HCT116 (cell line): ENCODE measurements at regions not wholly inside any gene's neighbourhood (a gene's known extent, or its start where the extent isn't known, plus 50 kb on each side); places are given as distances from the start of the nearest gene placed in this dataset.

Experiments used
- ATAC-seq: fragments of 200-7000 bp; cut with Tn5 transposase; 2 replicates; pipeline ENCODE4 v1.9.1; 2020; ENCODE audit warnings: mild to moderate bottlenecking, moderate library complexity
- BruUV-seq: library from RNA; stranded (reverse); fragments of 400-500 nt; replicated peaks from 2 replicates; lab custom pipeline; 2021; lab: Mats Ljungman, UMichigan
- CTCF ChIA-PET: fragments of 300-600 bp; sonication (Branson Sonifier 250); formaldehyde crosslinking; loops from one replicate; lab custom pipeline; 2021; ENCODE audit warnings: antibody characterized with exemption; lab: Charles Lee
- POLR2A ChIA-PET: fragments of 300-600, 350-600 bp; sonication (Branson Sonifier 250); formaldehyde crosslinking; loops from one replicate; lab custom pipeline; 2021; ENCODE audit warnings: antibody characterized with exemption; lab: Charles Lee
- RAD21 ChIA-PET, 2 experiments: fragments of 300-600 bp; sonication (Branson Sonifier 250); formaldehyde crosslinking; loops; one replicate each; lab custom pipeline; 2023; ENCODE audit warnings: low total read pairs in 2 of 2; ENCODE audit not compliant: uncharacterized antibody in 2 of 2, unreplicated experiment in 2 of 2, low non-redundant PET in 1 of 2; lab: Charles Lee
- DNase-seq: peaks from one replicate; pipeline ENCODE4 v3.0.0-alpha.2; 2010; ENCODE audit warnings: low read depth, low spot score
- H2AFZ ChIP-seq: fragments of 200-600 bp; shearing (Covaris generic), sonication (generic); 2 replicates; pipeline ENCODE4 v1.6.1; 2017; ENCODE audit warnings: low read depth, mixed run types, mixed read lengths, antibody characterized with exemption, low read length; ENCODE audit not compliant: poor library complexity, severe bottlenecking
- H3K27ac ChIP-seq: 2 replicates; pipeline ENCODE4 v1.5.1; 2012; ENCODE audit warnings: low read depth, low read length
- H3K27me3 ChIP-seq: fragments of 200-600 bp; sonication (generic); 2 replicates; pipeline ENCODE4 v1.6.1; 2016; ENCODE audit warnings: mixed run types, low read length, mixed read lengths; ENCODE audit not compliant: insufficient read depth
- H3K36me3 ChIP-seq, 2 experiments: fragments of 200-500 bp in 1 of 2; fragments of 200-600 bp in 1 of 2; sonication (Bioruptor generic) in 1 of 2; sonication (generic) in 1 of 2; 2 replicates each; pipeline versions ENCODE4 v1.5.1 to v1.6.1; 2014 to 2016; ENCODE audit warnings: low read length in 2 of 2, inconsistent platforms in 1 of 2, mixed read lengths in 1 of 2, mixed run types in 1 of 2; ENCODE audit not compliant: insufficient read depth in 2 of 2, control insufficient read depth in 1 of 2
- H3K4me1 ChIP-seq, 2 experiments: fragments of 200-600 bp in 1 of 2; sonication (generic) in 1 of 2; 2 replicates each; pipeline versions ENCODE4 v1.5.1 to v1.6.1; 2012 to 2017; ENCODE audit warnings: low read length in 2 of 2, inconsistent platforms in 1 of 2, mild to moderate bottlenecking in 1 of 2, mixed read lengths in 1 of 2, mixed run types in 1 of 2, moderate library complexity in 1 of 2; ENCODE audit not compliant: insufficient read depth in 2 of 2, control insufficient read depth in 1 of 2
- H3K4me2 ChIP-seq: fragments of 200-600 bp; sonication (generic); 2 replicates; pipeline ENCODE4 v1.6.1; 2017; ENCODE audit warnings: mixed run types, low read length, mixed read lengths
- H3K4me3 ChIP-seq, 2 experiments: fragments of 200-600 bp in 1 of 2; sonication (generic) in 1 of 2; replicated peaks in 1 of 2; 2 replicates each; pipeline ENCODE4 v1.5.1; 2011 to 2016; ENCODE audit warnings: low read length in 2 of 2, control low read depth in 1 of 2, low read depth in 1 of 2, mild to moderate bottlenecking in 1 of 2, mixed read lengths in 1 of 2, mixed run types in 1 of 2
- H3K79me2 ChIP-seq: fragments of 200-600 bp; sonication (generic); 2 replicates; pipeline ENCODE4 v1.6.1; 2017; ENCODE audit warnings: mild to moderate bottlenecking, mixed run types, low read length, moderate library complexity, mixed read lengths; ENCODE audit not compliant: insufficient read depth
- H3K9ac ChIP-seq: fragments of 200-600 bp; sonication (generic); 2 replicates; pipeline ENCODE4 v1.6.1; 2016; ENCODE audit warnings: low read length, mixed read lengths
- H3K9me2 ChIP-seq: fragments of 200-600 bp; sonication (generic), shearing (Covaris generic); 2 replicates; pipeline ENCODE4 v1.6.1; 2017; ENCODE audit warnings: mixed run types, mild to moderate bottlenecking, moderate library complexity; ENCODE audit not compliant: insufficient read depth
- H3K9me3 ChIP-seq, 2 experiments: fragments of 200-500 bp in 1 of 2; fragments of 200-600 bp in 1 of 2; sonication (Bioruptor generic) in 1 of 2; sonication (generic) in 1 of 2; 2 replicates each; pipeline ENCODE4 v1.6.1; 2014 to 2017; ENCODE audit warnings: low read length in 2 of 2, mixed read lengths in 2 of 2, inconsistent platforms in 1 of 2, low read depth in 1 of 2, mild to moderate bottlenecking in 1 of 2, mixed run types in 1 of 2, moderate library complexity in 1 of 2; ENCODE audit not compliant: control insufficient read depth in 1 of 2, insufficient read depth in 1 of 2
- H4K20me1 ChIP-seq: fragments of 200-600 bp; sonication (generic), shearing (Covaris generic); 2 replicates; pipeline ENCODE4 v1.6.1; 2017; ENCODE audit warnings: mixed run types, mild to moderate bottlenecking, moderate library complexity; ENCODE audit not compliant: insufficient read depth
- CBX3 ChIP-seq: IDR thresholded peaks from 2 replicates; pipeline ENCODE4 v1.6.1; 2012; ENCODE audit warnings: low read depth
- CEBPB ChIP-seq: IDR thresholded peaks from 2 replicates; pipeline ENCODE4 v1.6.1; 2012; ENCODE audit warnings: low read depth
- ELF1 ChIP-seq: IDR thresholded peaks from 2 replicates; pipeline ENCODE4 v1.6.1; 2012; ENCODE audit warnings: low read depth, borderline replicate concordance
- EZH2 ChIP-seq: fragments of 200-600 bp; sonication (generic); IDR thresholded peaks from 2 replicates; pipeline ENCODE4 v1.6.1; 2017; ENCODE audit warnings: antibody characterized with exemption, mixed run types
- EZH2phosphoT487 ChIP-seq: fragments of 200-600 bp; IDR thresholded peaks from 2 replicates; pipeline ENCODE4 v1.6.1; 2018; ENCODE audit warnings: antibody characterized with exemption, borderline replicate concordance
- JUND ChIP-seq: IDR thresholded peaks from 2 replicates; pipeline ENCODE4 v1.6.1; 2012
- POLR2A ChIP-seq: IDR thresholded peaks from 2 replicates; pipeline ENCODE4 v1.7.0; 2011; ENCODE audit warnings: borderline replicate concordance; ENCODE audit not compliant: insufficient read depth, insufficient read length; ENCODE audit errors: extremely low read depth
- POLR2AphosphoS5 ChIP-seq: IDR thresholded peaks from 2 replicates; pipeline ENCODE4 v1.6.1; 2011; ENCODE audit warnings: mild to moderate bottlenecking, low read depth, low read length, moderate library complexity
- SIN3A ChIP-seq: IDR thresholded peaks from 2 replicates; pipeline ENCODE4 v1.6.1; 2012; ENCODE audit warnings: low read depth
- YY1 ChIP-seq: IDR thresholded peaks from 2 replicates; pipeline ENCODE4 v1.6.1; 2011; ENCODE audit warnings: low read length, low read depth, moderate library complexity, mild to moderate bottlenecking; ENCODE audit not compliant: insufficient replicate concordance; ENCODE audit errors: extremely low read depth
- ZNF274 ChIP-seq: fragments of 200-500 bp; sonication (Bioruptor generic); IDR thresholded peaks from 2 replicates; pipeline ENCODE4 v1.6.1; 2014; ENCODE audit warnings: mild to moderate bottlenecking, low read depth, low read length, inconsistent platforms
- intact Hi-C: fragments of 100-400 bp; cut with micrococcal nuclease; formaldehyde crosslinking; loops from 2 replicates; pipeline ENCODE4 v1.10.0; 2022
- TF ChIP-seq, protein P1 (sequence below), 3 experiments: fragments of 200-600 bp in 1 of 3; sonication (generic) in 1 of 3; IDR thresholded peaks in 2 of 3; conservative IDR thresholded peaks in 1 of 3; 2 replicates each; pipeline ENCODE4 v1.5.1; 2012 to 2017; ENCODE audit warnings: low read depth in 2 of 3, low read length in 2 of 3, antibody characterized with exemption in 1 of 3, borderline replicate concordance in 1 of 3, control low read depth in 1 of 3, mild to moderate bottlenecking in 1 of 3, mixed read lengths in 1 of 3, mixed run types in 1 of 3, moderate library complexity in 1 of 3; ENCODE audit not compliant: insufficient read depth in 1 of 3
- TF ChIP-seq, protein P2 (sequence below): IDR thresholded peaks from 2 replicates; pipeline ENCODE4 v1.6.1; 2012; ENCODE audit warnings: low read depth
- TF ChIP-seq, protein P3 (sequence below): IDR thresholded peaks from 2 replicates; pipeline ENCODE4 v1.6.1; 2012
- TF ChIP-seq, protein P4 (sequence below): IDR thresholded peaks from 2 replicates; pipeline ENCODE4 v1.6.1; 2012

DNA sequence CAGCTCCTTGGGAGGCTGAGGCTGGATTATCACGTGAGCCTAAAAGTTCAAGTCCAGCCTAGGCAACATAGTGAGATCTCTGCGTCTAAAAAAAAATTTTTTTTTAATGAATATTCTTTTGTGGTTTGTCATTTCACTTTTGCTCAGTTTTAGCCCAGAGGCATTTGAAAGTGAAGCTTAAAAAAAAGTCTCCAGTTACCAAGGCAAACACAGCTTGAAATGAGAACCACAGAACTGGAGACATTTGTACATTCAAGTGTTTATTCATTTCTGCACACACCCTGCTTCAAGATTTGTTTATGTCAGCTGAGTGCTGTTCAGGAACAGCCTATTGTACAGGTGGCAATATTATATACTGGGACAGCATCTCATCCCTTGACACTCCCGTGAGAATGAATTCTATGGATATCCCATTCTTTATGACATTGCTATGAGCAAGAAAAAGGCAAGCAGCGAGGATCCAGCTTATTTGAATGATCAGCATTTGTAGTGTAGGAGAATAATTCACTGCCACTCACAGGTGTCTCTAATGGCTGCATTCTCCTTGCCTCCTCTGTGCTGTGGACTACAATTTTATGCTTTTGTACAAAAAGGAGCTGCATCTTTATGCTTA, 444.8 kb upstream of the GRM7 start (continued):
- TF ChIP-seq, protein P1, sequence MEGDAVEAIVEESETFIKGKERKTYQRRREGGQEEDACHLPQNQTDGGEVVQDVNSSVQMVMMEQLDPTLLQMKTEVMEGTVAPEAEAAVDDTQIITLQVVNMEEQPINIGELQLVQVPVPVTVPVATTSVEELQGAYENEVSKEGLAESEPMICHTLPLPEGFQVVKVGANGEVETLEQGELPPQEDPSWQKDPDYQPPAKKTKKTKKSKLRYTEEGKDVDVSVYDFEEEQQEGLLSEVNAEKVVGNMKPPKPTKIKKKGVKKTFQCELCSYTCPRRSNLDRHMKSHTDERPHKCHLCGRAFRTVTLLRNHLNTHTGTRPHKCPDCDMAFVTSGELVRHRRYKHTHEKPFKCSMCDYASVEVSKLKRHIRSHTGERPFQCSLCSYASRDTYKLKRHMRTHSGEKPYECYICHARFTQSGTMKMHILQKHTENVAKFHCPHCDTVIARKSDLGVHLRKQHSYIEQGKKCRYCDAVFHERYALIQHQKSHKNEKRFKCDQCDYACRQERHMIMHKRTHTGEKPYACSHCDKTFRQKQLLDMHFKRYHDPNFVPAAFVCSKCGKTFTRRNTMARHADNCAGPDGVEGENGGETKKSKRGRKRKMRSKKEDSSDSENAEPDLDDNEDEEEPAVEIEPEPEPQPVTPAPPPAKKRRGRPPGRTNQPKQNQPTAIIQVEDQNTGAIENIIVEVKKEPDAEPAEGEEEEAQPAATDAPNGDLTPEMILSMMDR (IDR thresholded peaks at IDR 0.05 in 2 of 3, conservative IDR thresholded peaks at IDR 0.05 in 1 of 3; ENCODE audit: borderline replicate concordance in 1 of 3, insufficient read depth in 1 of 3, low read depth in 2 of 3, low read length in 2 of 3): no peak
- TF ChIP-seq ZNF274: no peak
- no peak for TF ChIP-seq CEBPB
- TF ChIP-seq, all 23 proteins: peak for 0

DNA sequence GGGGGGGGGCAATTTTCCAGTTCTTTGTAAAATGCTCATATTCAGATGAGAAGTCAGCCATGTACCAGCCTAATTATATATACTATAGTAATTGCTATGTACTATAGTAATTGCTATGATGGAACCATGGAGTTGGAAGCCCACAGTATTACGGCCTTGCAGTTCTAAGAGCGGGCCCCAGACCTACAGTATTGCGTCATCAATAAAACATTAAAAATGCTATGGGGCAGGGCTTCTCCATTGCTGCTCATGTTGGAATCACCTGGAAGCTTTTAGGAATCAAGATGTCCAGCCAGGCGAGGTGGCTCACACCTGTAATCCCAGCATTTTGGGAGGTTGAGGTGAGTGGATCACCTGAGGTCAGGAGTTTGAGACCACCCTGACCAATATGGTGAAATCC, 443.7 kb upstream of the GRM7 start:
- Histone ChIP-seq H2AFZ (no peak overlapping the region), H3K79me2 (no peaks in the 10 kb centered on the region), H3K4me3 (no peak overlapping the region), H3K4me2 (no peak overlapping the region), H3K9me3 (no peaks in the 10 kb centered on the region), H3K9ac (no peak overlapping the region), H3K36me3 (no peaks in the 10 kb centered on the region), H3K9me2 (no peaks in the 10 kb centered on the region), H3K4me1 (no peaks in the 10 kb centered on the region), H3K27ac (no peak overlapping the region), H4K20me1 (no peaks in the 10 kb centered on the region), H3K27me3 (no peaks in the 10 kb centered on the region)
- ATAC-seq (no peak), DNase-seq (no peak)
- POLR2A ChIA-PET: no interaction called here
- BruUV-seq: no TSS peak
- CTCF ChIA-PET: no interaction called here
- TF ChIP-seq, protein P1 (IDR thresholded peaks at IDR 0.05 in 2 of 3, conservative IDR thresholded peaks at IDR 0.05 in 1 of 3; ENCODE audit: borderline replicate concordance in 1 of 3, insufficient read depth in 1 of 3, low read depth in 2 of 3, low read length in 2 of 3): no peak
- TF ChIP-seq, protein P2, sequence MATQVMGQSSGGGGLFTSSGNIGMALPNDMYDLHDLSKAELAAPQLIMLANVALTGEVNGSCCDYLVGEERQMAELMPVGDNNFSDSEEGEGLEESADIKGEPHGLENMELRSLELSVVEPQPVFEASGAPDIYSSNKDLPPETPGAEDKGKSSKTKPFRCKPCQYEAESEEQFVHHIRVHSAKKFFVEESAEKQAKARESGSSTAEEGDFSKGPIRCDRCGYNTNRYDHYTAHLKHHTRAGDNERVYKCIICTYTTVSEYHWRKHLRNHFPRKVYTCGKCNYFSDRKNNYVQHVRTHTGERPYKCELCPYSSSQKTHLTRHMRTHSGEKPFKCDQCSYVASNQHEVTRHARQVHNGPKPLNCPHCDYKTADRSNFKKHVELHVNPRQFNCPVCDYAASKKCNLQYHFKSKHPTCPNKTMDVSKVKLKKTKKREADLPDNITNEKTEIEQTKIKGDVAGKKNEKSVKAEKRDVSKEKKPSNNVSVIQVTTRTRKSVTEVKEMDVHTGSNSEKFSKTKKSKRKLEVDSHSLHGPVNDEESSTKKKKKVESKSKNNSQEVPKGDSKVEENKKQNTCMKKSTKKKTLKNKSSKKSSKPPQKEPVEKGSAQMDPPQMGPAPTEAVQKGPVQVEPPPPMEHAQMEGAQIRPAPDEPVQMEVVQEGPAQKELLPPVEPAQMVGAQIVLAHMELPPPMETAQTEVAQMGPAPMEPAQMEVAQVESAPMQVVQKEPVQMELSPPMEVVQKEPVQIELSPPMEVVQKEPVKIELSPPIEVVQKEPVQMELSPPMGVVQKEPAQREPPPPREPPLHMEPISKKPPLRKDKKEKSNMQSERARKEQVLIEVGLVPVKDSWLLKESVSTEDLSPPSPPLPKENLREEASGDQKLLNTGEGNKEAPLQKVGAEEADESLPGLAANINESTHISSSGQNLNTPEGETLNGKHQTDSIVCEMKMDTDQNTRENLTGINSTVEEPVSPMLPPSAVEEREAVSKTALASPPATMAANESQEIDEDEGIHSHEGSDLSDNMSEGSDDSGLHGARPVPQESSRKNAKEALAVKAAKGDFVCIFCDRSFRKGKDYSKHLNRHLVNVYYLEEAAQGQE: no peak
- TF ChIP-seq POLR2A (no peak), YY1 (no peak), JUND (no peak), SIN3A (no peak), POLR2AphosphoS5 (no peak), EZH2phosphoT487 (no peak), EZH2 (no peak), CBX3 (no peak), ZNF274 (no peak), ELF1 (no peak)
- TF ChIP-seq, protein P3, sequence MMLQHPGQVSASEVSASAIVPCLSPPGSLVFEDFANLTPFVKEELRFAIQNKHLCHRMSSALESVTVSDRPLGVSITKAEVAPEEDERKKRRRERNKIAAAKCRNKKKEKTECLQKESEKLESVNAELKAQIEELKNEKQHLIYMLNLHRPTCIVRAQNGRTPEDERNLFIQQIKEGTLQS: no peak
- TF ChIP-seq, protein P4, sequence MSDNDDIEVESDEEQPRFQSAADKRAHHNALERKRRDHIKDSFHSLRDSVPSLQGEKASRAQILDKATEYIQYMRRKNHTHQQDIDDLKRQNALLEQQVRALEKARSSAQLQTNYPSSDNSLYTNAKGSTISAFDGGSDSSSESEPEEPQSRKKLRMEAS: no peak
- intact Hi-C loops: no loop called here
- RAD21 ChIA-PET: no interaction called here
